SK-N-SH treated with all-trans-retinoic acid at 6 μM for 48 hours (cell line): ENCODE measurements at regions not wholly inside any gene's neighbourhood (a gene's known extent, or its start where the extent isn't known, plus 50 kb on each side); places are given as distances from the start of the nearest gene placed in this dataset.

Source experiments
- ATAC-seq: fragments of 200-7000 bp; cut with Tn5 transposase; 3 replicates; pipeline ENCODE4 v1.9.1; 2020; ENCODE audit warnings: mild to moderate bottlenecking, moderate library complexity
- ARNTL ChIP-seq: fragments of 450-650 bp; formaldehyde crosslinking; IDR thresholded peaks from 2 replicates; pipeline ENCODE4 v1.5.0; 2020; ENCODE audit warnings: low read depth, mild to moderate bottlenecking, moderate library complexity, borderline replicate concordance
- BACH2 ChIP-seq: fragments of 250-450 bp; sonication (Bioruptor Pico); IDR thresholded peaks from 2 replicates; pipeline ENCODE4 v1.9.0; 2021; ENCODE audit warnings: mild to moderate bottlenecking, borderline replicate concordance
- CSDC2 ChIP-seq: fragments of 250-450 bp; sonication (Bioruptor Pico); IDR thresholded peaks from 2 replicates; pipeline ENCODE4 v1.5.0; 2020; ENCODE audit warnings: mild to moderate bottlenecking, moderate library complexity
- CSRNP3 ChIP-seq: fragments of 250-450 bp; sonication (Bioruptor Pico); IDR thresholded peaks from 2 replicates; pipeline ENCODE4 v1.5.1; 2021; ENCODE audit warnings: mild to moderate bottlenecking, moderate library complexity
- ESRRG ChIP-seq: fragments of 250-450 bp; sonication (Bioruptor Pico); IDR thresholded peaks from 2 replicates; pipeline ENCODE4 v1.6.1; 2021; ENCODE audit warnings: mild to moderate bottlenecking
- GLIS3 ChIP-seq: fragments of 250-450 bp; sonication (Bioruptor Pico); IDR thresholded peaks from 2 replicates; pipeline ENCODE4 v1.5.0; 2020; ENCODE audit warnings: mild to moderate bottlenecking, moderate library complexity
- ISL1 ChIP-seq: fragments of 250-450 bp; sonication (Bioruptor Pico); IDR thresholded peaks from 2 replicates; pipeline ENCODE4 v2.1.2; 2022; ENCODE audit warnings: mild to moderate bottlenecking, moderate library complexity
- OSR1 ChIP-seq: fragments of 250-450 bp; sonication (Bioruptor Pico); IDR thresholded peaks from 2 replicates; pipeline ENCODE4 v1.8.0; 2022; ENCODE audit warnings: moderate library complexity, mild to moderate bottlenecking, inconsistent platforms
- PATZ1 ChIP-seq: fragments of 250-450 bp; sonication (Bioruptor Pico); IDR thresholded peaks from 2 replicates; pipeline ENCODE4 v1.8.0; 2020; ENCODE audit warnings: mild to moderate bottlenecking, moderate library complexity, borderline replicate concordance
- PPARA ChIP-seq: fragments of 250-450 bp; sonication (Bioruptor Pico); IDR thresholded peaks from 2 replicates; pipeline ENCODE4 v1.5.0; 2020; ENCODE audit warnings: mild to moderate bottlenecking, borderline replicate concordance
- RARB ChIP-seq: fragments of 250-450 bp; sonication (Bioruptor Pico); IDR thresholded peaks from 2 replicates; pipeline ENCODE4 v1.8.0; 2021; ENCODE audit warnings: mild to moderate bottlenecking, moderate library complexity
- SNAI2 ChIP-seq: fragments of 250-450 bp; sonication (Bioruptor Pico); IDR thresholded peaks from 2 replicates; pipeline ENCODE4 v1.5.0; 2020; ENCODE audit warnings: mild to moderate bottlenecking, moderate library complexity
- TCF4 ChIP-seq: fragments of 250-450 bp; sonication (Bioruptor Pico); IDR thresholded peaks from 2 replicates; pipeline ENCODE4 v1.8.0; 2021; ENCODE audit warnings: mild to moderate bottlenecking, moderate library complexity, borderline replicate concordance
- TOX ChIP-seq: fragments of 250-450 bp; sonication (Bioruptor Pico); IDR thresholded peaks from 2 replicates; pipeline ENCODE4 v1.8.0; 2021; ENCODE audit warnings: mild to moderate bottlenecking, moderate library complexity, borderline replicate concordance
- ZC3H10 ChIP-seq: fragments of 250-450 bp; sonication (Bioruptor Pico); IDR thresholded peaks from 2 replicates; pipeline ENCODE4 v1.5.1; 2021; ENCODE audit warnings: mild to moderate bottlenecking, moderate library complexity
- ZFP3 ChIP-seq: fragments of 250-450 bp; sonication (Bioruptor Pico); IDR thresholded peaks from 2 replicates; pipeline ENCODE4 v1.5.0; 2020; ENCODE audit warnings: mild to moderate bottlenecking, moderate library complexity
- ZFP30 ChIP-seq: fragments of 450-650 bp; formaldehyde crosslinking; IDR thresholded peaks from 2 replicates; pipeline ENCODE4 v1.5.0; 2022; ENCODE audit warnings: mild to moderate bottlenecking, moderate library complexity
- ZNF565 ChIP-seq: fragments of 450-650 bp; formaldehyde crosslinking; conservative IDR thresholded peaks from 2 replicates; pipeline ENCODE4 v1.5.0; 2020; ENCODE audit warnings: low read depth, mild to moderate bottlenecking, moderate library complexity
- ZNF70 ChIP-seq: fragments of 450-650 bp; formaldehyde crosslinking; IDR thresholded peaks from 2 replicates; pipeline ENCODE4 v1.5.0; 2020; ENCODE audit warnings: mild to moderate bottlenecking, moderate library complexity
- ZNF8 ChIP-seq: fragments of 450-650 bp; formaldehyde crosslinking; IDR thresholded peaks from 2 replicates; pipeline ENCODE4 v1.5.0; 2020; ENCODE audit warnings: mild to moderate bottlenecking, moderate library complexity
- TF ChIP-seq, protein P1 (sequence below): fragments of 250-450 bp; sonication (Bioruptor Pico); IDR thresholded peaks from 2 replicates; pipeline ENCODE4 v1.5.0; 2020; ENCODE audit warnings: mild to moderate bottlenecking, moderate library complexity
- TF ChIP-seq, protein P2 (sequence below): fragments of 250-450 bp; sonication (Bioruptor Pico); IDR thresholded peaks from 2 replicates; pipeline ENCODE4 v1.8.0; 2021; ENCODE audit warnings: low read depth, mild to moderate bottlenecking, moderate library complexity, borderline replicate concordance
- TF ChIP-seq, protein P3 (sequence below): fragments of 250-450 bp; sonication (Bioruptor Pico); IDR thresholded peaks from 2 replicates; pipeline ENCODE4 v1.5.1; 2020; ENCODE audit warnings: low read depth, mild to moderate bottlenecking, moderate library complexity

DNA sequence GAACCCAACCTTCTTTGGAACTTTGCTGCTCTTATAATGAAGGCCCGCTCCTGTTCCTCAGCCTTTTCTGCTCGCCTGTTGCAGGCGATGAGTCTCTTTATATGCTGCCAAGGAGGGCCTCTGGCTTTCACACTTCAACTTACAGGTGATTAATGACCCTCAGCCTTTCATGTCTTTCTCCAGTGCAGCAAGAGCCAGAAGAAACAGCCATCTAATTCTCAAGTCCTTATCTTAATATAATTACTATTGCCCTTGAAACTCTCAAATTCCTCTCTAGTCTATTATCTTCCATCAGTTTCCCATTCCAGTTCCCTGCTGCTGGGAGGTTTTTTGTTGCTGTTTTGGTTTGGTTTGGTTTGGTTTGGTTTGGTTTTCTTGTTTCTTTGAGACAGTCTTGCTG is 121.8 kb upstream of the MED13 start:
- no peak for TF ChIP-seq GLIS3 (CRISPR knock-in tag)
- no peak for TF ChIP-seq CSDC2 (CRISPR knock-in tag)
- TF ChIP-seq ZFP3 (CRISPR knock-in tag): no peak
- TF ChIP-seq, protein P1, sequence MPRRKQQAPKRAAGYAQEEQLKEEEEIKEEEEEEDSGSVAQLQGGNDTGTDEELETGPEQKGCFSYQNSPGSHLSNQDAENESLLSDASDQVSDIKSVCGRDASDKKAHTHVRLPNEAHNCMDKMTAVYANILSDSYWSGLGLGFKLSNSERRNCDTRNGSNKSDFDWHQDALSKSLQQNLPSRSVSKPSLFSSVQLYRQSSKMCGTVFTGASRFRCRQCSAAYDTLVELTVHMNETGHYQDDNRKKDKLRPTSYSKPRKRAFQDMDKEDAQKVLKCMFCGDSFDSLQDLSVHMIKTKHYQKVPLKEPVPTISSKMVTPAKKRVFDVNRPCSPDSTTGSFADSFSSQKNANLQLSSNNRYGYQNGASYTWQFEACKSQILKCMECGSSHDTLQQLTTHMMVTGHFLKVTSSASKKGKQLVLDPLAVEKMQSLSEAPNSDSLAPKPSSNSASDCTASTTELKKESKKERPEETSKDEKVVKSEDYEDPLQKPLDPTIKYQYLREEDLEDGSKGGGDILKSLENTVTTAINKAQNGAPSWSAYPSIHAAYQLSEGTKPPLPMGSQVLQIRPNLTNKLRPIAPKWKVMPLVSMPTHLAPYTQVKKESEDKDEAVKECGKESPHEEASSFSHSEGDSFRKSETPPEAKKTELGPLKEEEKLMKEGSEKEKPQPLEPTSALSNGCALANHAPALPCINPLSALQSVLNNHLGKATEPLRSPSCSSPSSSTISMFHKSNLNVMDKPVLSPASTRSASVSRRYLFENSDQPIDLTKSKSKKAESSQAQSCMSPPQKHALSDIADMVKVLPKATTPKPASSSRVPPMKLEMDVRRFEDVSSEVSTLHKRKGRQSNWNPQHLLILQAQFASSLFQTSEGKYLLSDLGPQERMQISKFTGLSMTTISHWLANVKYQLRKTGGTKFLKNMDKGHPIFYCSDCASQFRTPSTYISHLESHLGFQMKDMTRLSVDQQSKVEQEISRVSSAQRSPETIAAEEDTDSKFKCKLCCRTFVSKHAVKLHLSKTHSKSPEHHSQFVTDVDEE (CRISPR knock-in tag): no peak
- TF ChIP-seq PATZ1: no peak
- TF ChIP-seq ZC3H10 (CRISPR knock-in tag): no peak
- TF ChIP-seq BACH2 (CRISPR knock-in tag): no peak
- TF ChIP-seq ZNF565 (CRISPR knock-in tag): no peak
- no peak for TF ChIP-seq ZFP30 (CRISPR knock-in tag)
- no peak for TF ChIP-seq PPARA (CRISPR knock-in tag)
- no peak for TF ChIP-seq ESRRG (CRISPR knock-in tag)
- no peak for TF ChIP-seq ARNTL (CRISPR knock-in tag)
- no peak for TF ChIP-seq TCF4 (CRISPR knock-in tag)
- TF ChIP-seq, protein P2, sequence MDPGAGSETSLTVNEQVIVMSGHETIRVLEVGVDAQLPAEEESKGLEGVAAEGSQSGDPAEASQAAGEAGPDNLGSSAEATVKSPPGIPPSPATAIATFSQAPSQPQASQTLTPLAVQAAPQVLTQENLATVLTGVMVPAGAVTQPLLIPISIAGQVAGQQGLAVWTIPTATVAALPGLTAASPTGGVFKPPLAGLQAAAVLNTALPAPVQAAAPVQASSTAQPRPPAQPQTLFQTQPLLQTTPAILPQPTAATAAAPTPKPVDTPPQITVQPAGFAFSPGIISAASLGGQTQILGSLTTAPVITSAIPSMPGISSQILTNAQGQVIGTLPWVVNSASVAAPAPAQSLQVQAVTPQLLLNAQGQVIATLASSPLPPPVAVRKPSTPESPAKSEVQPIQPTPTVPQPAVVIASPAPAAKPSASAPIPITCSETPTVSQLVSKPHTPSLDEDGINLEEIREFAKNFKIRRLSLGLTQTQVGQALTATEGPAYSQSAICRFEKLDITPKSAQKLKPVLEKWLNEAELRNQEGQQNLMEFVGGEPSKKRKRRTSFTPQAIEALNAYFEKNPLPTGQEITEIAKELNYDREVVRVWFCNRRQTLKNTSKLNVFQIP (CRISPR knock-in tag): no peak
- no peak for TF ChIP-seq OSR1 (CRISPR knock-in tag)
- no peak for ATAC-seq

DNA sequence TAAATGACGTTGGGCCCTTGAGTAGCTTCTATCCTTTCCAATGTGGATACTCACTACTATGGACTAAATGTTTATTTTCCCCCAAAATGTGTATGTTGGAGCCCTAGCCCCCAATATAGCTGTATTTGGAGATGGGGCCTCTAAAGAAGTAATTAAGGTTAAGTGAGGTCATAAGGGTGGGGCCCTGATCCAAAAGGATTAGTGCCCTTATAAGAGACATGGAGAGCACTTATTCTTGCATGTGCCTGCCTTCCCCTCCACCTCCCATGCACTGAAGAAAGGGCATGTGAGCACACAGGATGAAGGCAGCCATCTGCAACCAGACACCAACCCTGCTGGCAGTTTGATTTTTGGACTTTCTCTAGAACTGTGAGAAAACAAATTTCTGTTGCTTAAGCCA is 115.7 kb upstream of the MED13 start:
- ATAC-seq: no peak

More for the DNA sequence above, 115.7 kb upstream of the MED13 start:
- no peak for TF ChIP-seq ZFP30 (CRISPR knock-in tag)
- no peak for TF ChIP-seq BACH2 (CRISPR knock-in tag)
- no peak for TF ChIP-seq RARB (CRISPR knock-in tag)
- no peak for TF ChIP-seq TOX (CRISPR knock-in tag)
- TF ChIP-seq, protein P3, sequence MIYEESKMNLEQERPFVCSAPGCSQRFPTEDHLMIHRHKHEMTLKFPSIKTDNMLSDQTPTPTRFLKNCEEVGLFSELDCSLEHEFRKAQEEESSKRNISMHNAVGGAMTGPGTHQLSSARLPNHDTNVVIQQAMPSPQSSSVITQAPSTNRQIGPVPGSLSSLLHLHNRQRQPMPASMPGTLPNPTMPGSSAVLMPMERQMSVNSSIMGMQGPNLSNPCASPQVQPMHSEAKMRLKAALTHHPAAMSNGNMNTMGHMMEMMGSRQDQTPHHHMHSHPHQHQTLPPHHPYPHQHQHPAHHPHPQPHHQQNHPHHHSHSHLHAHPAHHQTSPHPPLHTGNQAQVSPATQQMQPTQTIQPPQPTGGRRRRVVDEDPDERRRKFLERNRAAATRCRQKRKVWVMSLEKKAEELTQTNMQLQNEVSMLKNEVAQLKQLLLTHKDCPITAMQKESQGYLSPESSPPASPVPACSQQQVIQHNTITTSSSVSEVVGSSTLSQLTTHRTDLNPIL (CRISPR knock-in tag): no peak
- TF ChIP-seq, protein P1 (CRISPR knock-in tag): no peak
- no peak for TF ChIP-seq SNAI2
- no peak for TF ChIP-seq GLIS3 (CRISPR knock-in tag)
- no peak for TF ChIP-seq PPARA (CRISPR knock-in tag)
- TF ChIP-seq, protein P2 (CRISPR knock-in tag): no peak
- no peak for TF ChIP-seq CSDC2 (CRISPR knock-in tag)
- TF ChIP-seq ZNF565 (CRISPR knock-in tag): no peak
- no peak for TF ChIP-seq OSR1 (CRISPR knock-in tag)
- no peak for TF ChIP-seq ZNF8 (CRISPR knock-in tag)
- TF ChIP-seq ISL1 (CRISPR knock-in tag): no peak
- TF ChIP-seq ZFP3 (CRISPR knock-in tag): no peak
- no peak for TF ChIP-seq ZNF70 (CRISPR knock-in tag)
- TF ChIP-seq PATZ1: no peak
- no peak for TF ChIP-seq CSRNP3 (CRISPR knock-in tag)
- no peak for TF ChIP-seq ZC3H10 (CRISPR knock-in tag)
